ENCODE measurements at regions not wholly inside any gene's neighbourhood (a gene's known extent, or its start where the extent isn't known, plus 50 kb on each side); places are given as distances from the start of the nearest gene placed in this dataset.

GRCh38 chr10:3464760-3465405 is 292.3 kb upstream of the PITRM1 start:
- TF ChIP-seq CTCF (IDR thresholded peaks at IDR 0.05; ENCODE audit: low read depth, low read length, poor library complexity, severe bottlenecking) (no peak), EZH2phosphoT487 (IDR thresholded peaks at IDR 0.05; ENCODE audit: borderline replicate concordance, low read length) (no peak)
